Lower leg skin (tissue), 3 donors: ENCODE measurements at regions not wholly inside any gene's neighbourhood (a gene's known extent, or its start where the extent isn't known, plus 50 kb on each side); places are given as distances from the start of the nearest gene placed in this dataset.

ENCODE experiments used
- CTCF ChIP-seq, 3 donors: fragments of 450-650 bp; IDR thresholded peaks; one replicate each; pipeline ENCODE4 v1.5.1; 2016; ENCODE audit warnings: antibody characterized with exemption in 3 of 3, mild to moderate bottlenecking in 3 of 3, moderate library complexity in 2 of 3
- POLR2A ChIP-seq, 2 donors: fragments of 450-650 bp; IDR thresholded peaks; one replicate each; pipeline ENCODE4 v1.6.1; 2016 to 2017; ENCODE audit warnings: antibody characterized with exemption in 2 of 2, mild to moderate bottlenecking in 1 of 2, moderate library complexity in 1 of 2

- no peak for TF ChIP-seq CTCF (IDR thresholded peaks at IDR 0.05)
- TF ChIP-seq POLR2A (IDR thresholded peaks at IDR 0.05) = no peak
Observed at GRCh38 chr3:905217-905616, 187.6 kb upstream of the CNTN6 start.
